Calu3 (cell line): ENCODE measurements at regions not wholly inside any gene's neighbourhood (a gene's known extent, or its start where the extent isn't known, plus 50 kb on each side); places are given as distances from the start of the nearest gene placed in this dataset.

Experiments used
- BruUV-seq: library from RNA; stranded (reverse); fragments of 400-500 nt; replicated peaks from 2 replicates; lab custom pipeline; 2021; lab: Mats Ljungman, UMichigan
- CTCF ChIA-PET: fragments of 300-600 bp; sonication (Branson Sonifier 250); formaldehyde crosslinking; loops from one replicate; lab custom pipeline; 2022; ENCODE audit warnings: antibody characterized with exemption; lab: Charles Lee
- DNase-seq: peaks from one replicate; pipeline ENCODE4 v3.0.0; 2022
- H3K27ac Mint-ChIP-seq: one replicate; pipeline ENCODE4 v1.8.0; 2022; ENCODE audit warnings: mixed read lengths; ENCODE audit not compliant: unreplicated experiment
- H3K27me3 Mint-ChIP-seq: one replicate; pipeline ENCODE4 v1.8.0; 2022; ENCODE audit warnings: mixed read lengths; ENCODE audit not compliant: unreplicated experiment
- H3K36me3 Mint-ChIP-seq: one replicate; pipeline ENCODE4 v1.8.0; 2022; ENCODE audit warnings: mild to moderate bottlenecking, moderate library complexity, mixed read lengths; ENCODE audit not compliant: insufficient read depth, unreplicated experiment
- H3K4me1 Mint-ChIP-seq: one replicate; pipeline ENCODE4 v1.8.0; 2022; ENCODE audit warnings: mild to moderate bottlenecking, low read depth, mixed read lengths; ENCODE audit not compliant: unreplicated experiment
- H3K4me3 Mint-ChIP-seq: one replicate; pipeline ENCODE4 v1.8.0; 2022; ENCODE audit warnings: mild to moderate bottlenecking, low read depth, moderate library complexity, mixed read lengths; ENCODE audit not compliant: unreplicated experiment
- H3K9me3 Mint-ChIP-seq: one replicate; pipeline ENCODE4 v1.8.0; 2022; ENCODE audit warnings: low read depth, mixed read lengths; ENCODE audit not compliant: unreplicated experiment
- CTCF ChIP-seq: fragments of 200-600 bp; IDR thresholded peaks from one replicate; pipeline ENCODE4 v1.8.0; 2022; ENCODE audit warnings: antibody characterized with exemption; ENCODE audit not compliant: unreplicated experiment
- intact Hi-C: fragments of 100-400 bp; cut with micrococcal nuclease; formaldehyde crosslinking; loops from one replicate; pipeline ENCODE4 v1.10.0; 2022; ENCODE audit not compliant: unreplicated experiment

GRCh38 chr5:37966871-37967270 is 127.0 kb upstream of the GDNF start:
- no peak for TF ChIP-seq CTCF
- BruUV-seq, result no TSS peak

DNA sequence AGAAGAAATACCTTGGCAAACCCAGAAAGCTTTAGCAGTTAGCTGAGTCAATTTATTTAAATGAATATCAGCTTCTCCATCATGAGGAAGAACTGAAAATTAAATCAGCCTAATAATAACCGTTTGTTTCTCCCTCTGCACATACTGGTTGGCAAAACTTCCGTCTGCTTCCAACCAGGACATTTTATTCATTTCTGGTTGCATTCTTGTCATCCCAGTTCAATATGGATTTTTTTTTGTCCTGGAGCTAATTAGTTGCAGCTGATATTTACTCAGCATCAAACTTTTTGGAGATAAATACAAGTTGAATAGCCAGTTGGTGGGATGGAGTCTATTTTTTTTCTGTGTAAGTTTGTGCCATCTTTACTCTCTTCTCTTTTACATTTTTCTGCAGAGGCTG is 126.5 kb upstream of the GDNF start:
- BruUV-seq, result no TSS peak
- no peak overlapping the region for H3K4me3 Mint-ChIP-seq
- H3K4me1 Mint-ChIP-seq, result no peaks in the 10 kb centered on the region
- intact Hi-C loops, result no loop called here
- DNase-seq, result no peak
- no peaks in the 10 kb centered on the region for H3K9me3 Mint-ChIP-seq
- H3K27me3 Mint-ChIP-seq, result peaks cover 52% of the 10 kb centered on the region
- no peaks in the 10 kb centered on the region for H3K36me3 Mint-ChIP-seq
- TF ChIP-seq CTCF, result no peak
- H3K27ac Mint-ChIP-seq, result no peak overlapping the region
- CTCF ChIA-PET, result no interaction called here

More at GRCh38 chr5:37966871-37967270, 127.0 kb upstream of the GDNF start:
- Mint-ChIP-seq H3K9me3 (no peaks in the 10 kb centered on the region), H3K36me3 (no peaks in the 10 kb centered on the region), H3K4me3 (no peak overlapping the region), H3K4me1 (no peaks in the 10 kb centered on the region), H3K27ac (no peak overlapping the region), H3K27me3 (peaks cover 56% of the 10 kb centered on the region)
- DNase-seq, result no peak
- CTCF ChIA-PET, result no interaction called here
- intact Hi-C loops, result no loop called here

DNA sequence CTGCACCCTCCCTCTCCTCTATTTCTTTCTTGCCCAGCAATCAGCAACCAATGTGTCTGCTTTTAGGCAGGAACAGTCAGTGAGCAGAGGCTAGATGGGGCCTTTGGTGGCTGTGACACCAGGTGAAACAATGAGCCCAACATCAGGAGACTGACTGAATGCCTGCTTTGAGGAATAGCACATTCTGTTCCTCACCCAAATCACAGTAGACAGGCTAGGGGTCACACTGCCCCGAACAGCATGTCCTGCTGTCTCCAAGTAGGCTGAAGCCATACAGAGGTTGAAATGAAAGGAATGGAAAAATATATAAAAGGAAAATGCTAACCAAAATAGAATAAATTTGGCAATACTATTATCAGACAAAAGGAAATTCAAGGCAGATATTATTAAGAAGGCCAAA is 122.5 kb upstream of the GDNF start:
- Mint-ChIP-seq H3K9me3 (peaks cover 9% of the 10 kb centered on the region), H3K27me3 (peaks cover 18% of the 10 kb centered on the region), H3K36me3 (no peaks in the 10 kb centered on the region), H3K4me1 (no peaks in the 10 kb centered on the region), H3K4me3 (no peak overlapping the region), H3K27ac (no peak overlapping the region)
- CTCF ChIA-PET, result no interaction called here
- intact Hi-C loops, result no loop called here
- no peak for DNase-seq
- BruUV-seq, result no TSS peak
- no peak for TF ChIP-seq CTCF

GRCh38 chr5:37957218-37957617 is 117.4 kb upstream of the GDNF start:
- TF ChIP-seq CTCF, result no peak
- Mint-ChIP-seq H3K36me3 (no peaks in the 10 kb centered on the region), H3K4me3 (no peak overlapping the region), H3K9me3 (peaks cover 9% of the 10 kb centered on the region), H3K27me3 (no peaks in the 10 kb centered on the region), H3K27ac (no peak overlapping the region), H3K4me1 (no peaks in the 10 kb centered on the region)
- no TSS peak for BruUV-seq
- DNase-seq, result no peak
- CTCF ChIA-PET, result interaction anchor here (0.9 kb wide), 1 partner anchor 8 kb away, joined by 3 read pairs; no protein-coding TSS in a partner anchor
- intact Hi-C loops, result no loop called here
